ENCODE measurements at regions not wholly inside any gene's neighbourhood (a gene's known extent, or its start where the extent isn't known, plus 50 kb on each side); places are given as distances from the start of the nearest gene placed in this dataset.

DNA sequence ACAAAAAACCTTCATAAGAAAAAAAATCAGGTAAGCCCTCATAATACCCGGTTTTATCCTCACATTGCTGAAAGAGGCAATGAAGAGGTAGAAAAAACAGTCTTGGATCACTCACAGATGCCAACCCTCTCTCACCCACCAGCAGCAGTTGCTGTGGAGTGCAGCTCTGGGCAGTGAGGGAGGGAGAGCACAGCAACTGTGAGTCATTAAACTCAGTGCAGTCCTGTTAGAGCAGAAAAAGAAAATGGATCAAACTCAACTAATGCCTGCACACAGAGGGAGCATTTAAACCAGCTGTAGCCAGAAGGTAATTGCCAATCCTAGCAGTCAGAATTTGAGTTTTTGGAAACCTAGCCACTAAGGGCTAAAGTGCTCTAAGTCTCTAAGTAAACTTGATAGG, 1050.6 kb upstream of the ALCAM start:
- Histone ChIP-seq H3K9me3 (ENCODE audit: insufficient read depth, low read length, severe bottlenecking) (no peaks in the 10 kb centered on the region), H3K36me3 (ENCODE audit: insufficient read depth, low read length) (no peaks in the 10 kb centered on the region), H3K27me3 (ENCODE audit: insufficient read depth, low read length, poor library complexity) (no peaks in the 10 kb centered on the region), H4K20me1 (ENCODE audit: insufficient read depth, low read length) (no peaks in the 10 kb centered on the region), H3K79me2 (ENCODE audit: insufficient read depth, low read length) (no peaks in the 10 kb centered on the region), H3K27ac (ENCODE audit: low read length) (no peak overlapping the region), H3K9ac (ENCODE audit: low read depth, low read length) (no peak overlapping the region), H3K4me2 (ENCODE audit: insufficient read depth, low read length) (no peak overlapping the region), H3K4me1 (ENCODE audit: insufficient read depth, low read length) (no peaks in the 10 kb centered on the region), H2AFZ (ENCODE audit: low read depth, low read length) (no peak overlapping the region), H3K4me3 (ENCODE audit: low read depth in 1 of 2, low read length in 2 of 2) (no peak overlapping the region)
- TF ChIP-seq EZH2 (IDR thresholded peaks at IDR 0.05; ENCODE audit: borderline replicate concordance, low read depth, low read length, severe bottlenecking) (no peak), CTCF (IDR thresholded peaks at IDR 0.05; ENCODE audit: borderline replicate concordance, extremely low read depth, low read length, poor library complexity, severe bottlenecking) (no peak)
- ATAC-seq (ENCODE audit: insufficient read depth, low read depth) (no peak), DNase-seq (no peak)

- no peak overlapping the region for H3K9ac ChIP-seq (ENCODE audit: low read depth, low read length)
- H3K9me3 ChIP-seq (ENCODE audit: insufficient read depth, low read length, severe bottlenecking), result no peaks in the 10 kb centered on the region
- H2AFZ ChIP-seq (ENCODE audit: low read depth, low read length), result peak overlapping the region; percentile 52
- no peaks in the 10 kb centered on the region for H3K36me3 ChIP-seq (ENCODE audit: insufficient read depth, low read length)
- no peak overlapping the region for H3K4me2 ChIP-seq (ENCODE audit: insufficient read depth, low read length)
- peak; percentile 13 for DNase-seq
- peak; percentile 48 for ATAC-seq (ENCODE audit: insufficient read depth, low read depth)
- H3K27me3 ChIP-seq (ENCODE audit: insufficient read depth, low read length, poor library complexity), result no peaks in the 10 kb centered on the region
- no peak overlapping the region for H3K27ac ChIP-seq (ENCODE audit: low read length)
- H3K4me1 ChIP-seq (ENCODE audit: insufficient read depth, low read length), result peaks cover 6% of the 10 kb centered on the region; the same call in 1 of the 2 replicates
- TF ChIP-seq CTCF (IDR thresholded peaks at IDR 0.05; ENCODE audit: borderline replicate concordance, extremely low read depth, low read length, poor library complexity, severe bottlenecking) (no peak), EZH2 (IDR thresholded peaks at IDR 0.05; ENCODE audit: borderline replicate concordance, low read depth, low read length, severe bottlenecking) (no peak)
- no peaks in the 10 kb centered on the region for H3K79me2 ChIP-seq (ENCODE audit: insufficient read depth, low read length)
- H3K4me3 ChIP-seq (ENCODE audit: low read depth in 1 of 2, low read length in 2 of 2), result no peak overlapping the region
- no peaks in the 10 kb centered on the region for H4K20me1 ChIP-seq (ENCODE audit: insufficient read depth, low read length)
Measured at GRCh38 chr3:104323226-104323625, 1043.5 kb upstream of the ALCAM start.

DNA sequence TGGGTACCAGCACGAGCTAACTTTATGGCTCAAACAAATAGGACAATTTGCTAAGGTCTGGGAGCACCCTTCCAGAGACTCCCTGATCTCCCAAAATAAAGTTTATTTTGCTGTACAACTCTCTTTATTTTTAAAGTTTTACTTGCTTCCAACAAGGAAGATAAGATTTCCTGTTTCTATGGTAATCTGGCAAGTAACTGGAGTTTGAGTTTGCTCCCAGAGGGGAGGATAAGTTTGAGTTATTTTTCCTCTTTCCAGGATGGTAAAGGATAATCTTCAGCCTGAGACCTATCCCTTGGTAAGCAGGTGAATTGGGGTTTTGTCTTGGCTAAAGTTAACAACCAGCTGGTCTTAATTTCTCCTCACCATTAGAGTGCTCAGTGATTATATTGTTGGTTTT, 1019.4 kb upstream of the ALCAM start:
- no peaks in the 10 kb centered on the region for H3K9me3 ChIP-seq (ENCODE audit: insufficient read depth, low read length, severe bottlenecking)
- H3K4me2 ChIP-seq (ENCODE audit: insufficient read depth, low read length), result no peak overlapping the region
- H2AFZ ChIP-seq (ENCODE audit: low read depth, low read length), result no peak overlapping the region
- TF ChIP-seq CTCF (IDR thresholded peaks at IDR 0.05; ENCODE audit: borderline replicate concordance, extremely low read depth, low read length, poor library complexity, severe bottlenecking) (no peak), EZH2 (IDR thresholded peaks at IDR 0.05; ENCODE audit: borderline replicate concordance, low read depth, low read length, severe bottlenecking) (no peak)
- ATAC-seq (ENCODE audit: insufficient read depth, low read depth) (no peak), DNase-seq (no peak)
- H3K36me3 ChIP-seq (ENCODE audit: insufficient read depth, low read length), result no peaks in the 10 kb centered on the region
- H3K79me2 ChIP-seq (ENCODE audit: insufficient read depth, low read length), result no peaks in the 10 kb centered on the region
- H3K27me3 ChIP-seq (ENCODE audit: insufficient read depth, low read length, poor library complexity), result no peaks in the 10 kb centered on the region
- no peak overlapping the region for H3K4me3 ChIP-seq (ENCODE audit: low read depth in 1 of 2, low read length in 2 of 2)
- no peaks in the 10 kb centered on the region for H3K4me1 ChIP-seq (ENCODE audit: insufficient read depth, low read length)
- no peak overlapping the region for H3K27ac ChIP-seq (ENCODE audit: low read length)
- H4K20me1 ChIP-seq (ENCODE audit: insufficient read depth, low read length), result no peaks in the 10 kb centered on the region
- no peak overlapping the region for H3K9ac ChIP-seq (ENCODE audit: low read depth, low read length)

DNA sequence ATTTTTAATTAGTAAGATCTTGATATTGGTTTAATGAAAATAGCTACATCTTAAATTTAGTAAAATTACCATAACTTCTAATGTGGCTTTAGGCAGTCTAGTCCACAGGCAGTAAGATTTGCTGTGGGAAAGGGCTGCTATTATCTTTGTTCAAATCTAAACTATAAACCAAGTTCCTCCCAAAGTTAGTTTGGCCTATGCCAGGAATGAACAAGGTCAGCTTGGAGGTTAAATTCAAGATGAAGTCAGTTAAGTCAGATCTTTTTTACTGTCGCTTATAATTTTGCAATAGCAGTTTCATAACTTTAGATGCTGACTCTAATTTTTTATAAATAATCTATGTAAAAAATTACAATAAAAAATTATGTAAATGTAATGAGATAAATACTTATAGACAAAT, 1016.9 kb upstream of the ALCAM start:
- H4K20me1 ChIP-seq (ENCODE audit: insufficient read depth, low read length), result no peaks in the 10 kb centered on the region
- TF ChIP-seq CTCF (IDR thresholded peaks at IDR 0.05; ENCODE audit: borderline replicate concordance, extremely low read depth, low read length, poor library complexity, severe bottlenecking), result no peak
- TF ChIP-seq EZH2 (IDR thresholded peaks at IDR 0.05; ENCODE audit: borderline replicate concordance, low read depth, low read length, severe bottlenecking), result no peak
- H3K79me2 ChIP-seq (ENCODE audit: insufficient read depth, low read length), result no peaks in the 10 kb centered on the region
- ATAC-seq (ENCODE audit: insufficient read depth, low read depth), result no peak
- no peaks in the 10 kb centered on the region for H3K36me3 ChIP-seq (ENCODE audit: insufficient read depth, low read length)
- no peak overlapping the region for H2AFZ ChIP-seq (ENCODE audit: low read depth, low read length)
- H3K4me3 ChIP-seq (ENCODE audit: low read depth in 1 of 2, low read length in 2 of 2), result no peak overlapping the region
- no peak overlapping the region for H3K4me2 ChIP-seq (ENCODE audit: insufficient read depth, low read length)
- H3K27me3 ChIP-seq (ENCODE audit: insufficient read depth, low read length, poor library complexity), result no peaks in the 10 kb centered on the region
- DNase-seq, result no peak
- H3K27ac ChIP-seq (ENCODE audit: low read length), result no peak overlapping the region
- H3K9me3 ChIP-seq (ENCODE audit: insufficient read depth, low read length, severe bottlenecking), result no peaks in the 10 kb centered on the region
- no peaks in the 10 kb centered on the region for H3K4me1 ChIP-seq (ENCODE audit: insufficient read depth, low read length)
- no peak overlapping the region for H3K9ac ChIP-seq (ENCODE audit: low read depth, low read length)
